DND-41 (cell line): ENCODE measurements at regions not wholly inside any gene's neighbourhood (a gene's known extent, or its start where the extent isn't known, plus 50 kb on each side); places are given as distances from the start of the nearest gene placed in this dataset.

Experiments used
- ATAC-seq: fragments of 200-7000 bp; cut with Tn5 transposase; 3 replicates; pipeline ENCODE4 v1.9.1; 2021; ENCODE audit warnings: low read depth; ENCODE audit not compliant: insufficient read depth
- DNase-seq: peaks from one replicate; pipeline ENCODE4 v3.0.0-alpha.2; 2020
- H2AFZ ChIP-seq: 2 replicates; pipeline ENCODE4 v1.6.0; 2012; ENCODE audit warnings: low read depth, low read length
- H3K27ac ChIP-seq: 2 replicates; pipeline ENCODE4 v1.5.1; 2012; ENCODE audit warnings: low read length, inconsistent platforms
- H3K27me3 ChIP-seq: fragments of 200-600 bp; sonication (generic); 2 replicates; pipeline ENCODE4 v1.6.0; 2012; ENCODE audit warnings: low read length, mild to moderate bottlenecking, inconsistent platforms; ENCODE audit not compliant: insufficient read depth, poor library complexity
- H3K36me3 ChIP-seq: 2 replicates; pipeline ENCODE4 v1.5.1; 2012; ENCODE audit warnings: low read length, inconsistent platforms; ENCODE audit not compliant: insufficient read depth
- H3K4me1 ChIP-seq: 2 replicates; pipeline ENCODE4 v1.5.1; 2012; ENCODE audit warnings: mild to moderate bottlenecking, low read length; ENCODE audit not compliant: insufficient read depth
- H3K4me2 ChIP-seq: 2 replicates; pipeline ENCODE4 v1.6.0; 2012; ENCODE audit warnings: mild to moderate bottlenecking, moderate library complexity, low read length, inconsistent platforms; ENCODE audit not compliant: insufficient read depth
- H3K4me3 ChIP-seq, 2 experiments: fragments of 200-600 bp in 1 of 2; shearing (Covaris generic) in 1 of 2; 2 replicates each; pipeline ENCODE4 v1.5.1; 2012 to 2016; ENCODE audit warnings: inconsistent platforms in 2 of 2, low read length in 2 of 2, mild to moderate bottlenecking in 2 of 2, low read depth in 1 of 2, moderate library complexity in 1 of 2
- H3K79me2 ChIP-seq: 2 replicates; pipeline ENCODE4 v1.6.0; 2012; ENCODE audit warnings: low read length, inconsistent platforms; ENCODE audit not compliant: insufficient read depth
- H3K9ac ChIP-seq: 2 replicates; pipeline ENCODE4 v1.6.0; 2012; ENCODE audit warnings: low read depth, mild to moderate bottlenecking, inconsistent platforms, low read length, moderate library complexity
- H3K9me3 ChIP-seq: 2 replicates; pipeline ENCODE4 v1.5.1; 2012; ENCODE audit warnings: low read length, moderate library complexity, mild to moderate bottlenecking, inconsistent platforms; ENCODE audit not compliant: insufficient read depth, severe bottlenecking
- H4K20me1 ChIP-seq: 2 replicates; pipeline ENCODE4 v1.6.0; 2012; ENCODE audit warnings: low read length; ENCODE audit not compliant: insufficient read depth
- CTCF ChIP-seq: IDR thresholded peaks from 2 replicates; pipeline ENCODE4 v1.5.1; 2012; ENCODE audit warnings: borderline replicate concordance, low read length, moderate library complexity, mild to moderate bottlenecking; ENCODE audit not compliant: poor library complexity, severe bottlenecking; ENCODE audit errors: extremely low read depth
- EZH2 ChIP-seq: IDR thresholded peaks from 3 replicates; pipeline ENCODE4 v1.6.1; 2012; ENCODE audit warnings: borderline replicate concordance, low read depth, mild to moderate bottlenecking, moderate library complexity, low read length, inconsistent platforms; ENCODE audit not compliant: severe bottlenecking

- TF ChIP-seq EZH2 (no peak), CTCF (no peak)
- Histone ChIP-seq H2AFZ (no peak overlapping the region), H3K36me3 (no peaks in the 10 kb centered on the region), H3K4me2 (no peak overlapping the region), H3K27ac (no peak overlapping the region), H3K4me1 (no peaks in the 10 kb centered on the region), H4K20me1 (no peaks in the 10 kb centered on the region), H3K9ac (no peak overlapping the region), H3K79me2 (no peaks in the 10 kb centered on the region), H3K9me3 (no peaks in the 10 kb centered on the region), H3K27me3 (no peaks in the 10 kb centered on the region), H3K4me3 (no peak overlapping the region)
- ATAC-seq (no peak), DNase-seq (no peak)
These were observed 367.7 kb upstream of the MC4R start for GRCh38 chr18:60740313-60740712.

GRCh38 chr18:60746491-60746890, 373.9 kb upstream of the MC4R start:
- H3K4me2 ChIP-seq, result no peak overlapping the region
- ATAC-seq (no peak), DNase-seq (no peak)
- no peaks in the 10 kb centered on the region for H3K79me2 ChIP-seq
- H3K27me3 ChIP-seq, result peaks cover 4% of the 10 kb centered on the region
- TF ChIP-seq EZH2, result no peak
- no peak for TF ChIP-seq CTCF
- no peaks in the 10 kb centered on the region for H3K9me3 ChIP-seq
- H2AFZ ChIP-seq, result no peak overlapping the region
- H3K4me1 ChIP-seq, result no peaks in the 10 kb centered on the region
- H4K20me1 ChIP-seq, result no peaks in the 10 kb centered on the region
- no peak overlapping the region for H3K9ac ChIP-seq
- H3K27ac ChIP-seq, result no peak overlapping the region
- no peaks in the 10 kb centered on the region for H3K36me3 ChIP-seq
- H3K4me3 ChIP-seq, result no peak overlapping the region

GRCh38 chr18:60746919-60747318, 374.3 kb upstream of the MC4R start:
- Histone ChIP-seq H3K9me3 (no peaks in the 10 kb centered on the region), H3K9ac (no peak overlapping the region), H3K4me3 (no peak overlapping the region), H3K27ac (no peak overlapping the region), H3K36me3 (no peaks in the 10 kb centered on the region), H2AFZ (no peak overlapping the region), H3K4me1 (no peaks in the 10 kb centered on the region), H3K27me3 (peaks cover 4% of the 10 kb centered on the region), H3K79me2 (no peaks in the 10 kb centered on the region), H3K4me2 (no peak overlapping the region), H4K20me1 (no peaks in the 10 kb centered on the region)
- no peak for DNase-seq
- TF ChIP-seq CTCF (no peak), EZH2 (no peak)
- no peak for ATAC-seq

- H3K4me3 ChIP-seq, result no peak overlapping the region
- no peak for ATAC-seq
These were observed 381.2 kb upstream of the MC4R start for GRCh38 chr18:60753753-60754152.

More at GRCh38 chr18:60753753-60754152, 381.2 kb upstream of the MC4R start:
- H3K9me3 ChIP-seq, result no peaks in the 10 kb centered on the region
- no peaks in the 10 kb centered on the region for H3K79me2 ChIP-seq
- H4K20me1 ChIP-seq, result no peaks in the 10 kb centered on the region
- H3K27ac ChIP-seq, result no peak overlapping the region
- no peak overlapping the region for H3K9ac ChIP-seq
- H3K36me3 ChIP-seq, result no peaks in the 10 kb centered on the region
- no peaks in the 10 kb centered on the region for H3K27me3 ChIP-seq
- no peak overlapping the region for H2AFZ ChIP-seq
- no peak for DNase-seq
- no peak overlapping the region for H3K4me2 ChIP-seq
- no peaks in the 10 kb centered on the region for H3K4me1 ChIP-seq
- TF ChIP-seq CTCF (no peak), EZH2 (no peak)
